H1 (cell line): ENCODE measurements at regions not wholly inside any gene's neighbourhood (a gene's known extent, or its start where the extent isn't known, plus 50 kb on each side); places are given as distances from the start of the nearest gene placed in this dataset.

Experiments
- CTCF ChIA-PET: fragments of 300-600 bp; sonication (Branson Sonifier 250); formaldehyde crosslinking; loops from one replicate; lab custom pipeline; 2021; ENCODE audit not compliant: partially characterized antibody; lab: Charles Lee
- POLR2A ChIA-PET: fragments of 300-600 bp; sonication (Branson Sonifier 250); formaldehyde crosslinking; loops from one replicate; lab custom pipeline; 2021; ENCODE audit warnings: inconsistent platforms; ENCODE audit not compliant: partially characterized antibody; lab: Charles Lee
- DNase-seq, 2 experiments: peaks; one replicate each; pipeline versions ENCODE4 v3.0.0 to v3.0.0-alpha.2; 2010 to 2022; ENCODE audit warnings: low spot score in 2 of 2, low read depth in 1 of 2, mixed read lengths in 1 of 2
- FAIRE-seq: peaks from 2 replicates; lab custom pipeline; 2011; peaks lifted over from hg19 to GRCh38; lab: Jason Lieb, UNC
- H2AFZ ChIP-seq: 2 replicates; pipeline ENCODE4 v1.8.1; 2012; ENCODE audit warnings: low read length, inconsistent platforms
- H2AK5ac ChIP-seq: 2 replicates; pipeline ENCODE4 v1.6.1; 2013; ENCODE audit warnings: low read depth, low read length
- H2BK120ac ChIP-seq: replicated peaks from 2 replicates; pipeline ENCODE3; 2013; ENCODE audit warnings: low read depth, low read length, inconsistent platforms
- H2BK12ac ChIP-seq: 2 replicates; pipeline ENCODE4 v1.6.1; 2013; ENCODE audit warnings: low read depth, low read length
- H2BK15ac ChIP-seq: 2 replicates; pipeline ENCODE4 v1.6.1; 2013; ENCODE audit warnings: low read length
- H2BK20ac ChIP-seq: 2 replicates; pipeline ENCODE4 v1.6.1; 2013; ENCODE audit warnings: low read length
- H2BK5ac ChIP-seq: 2 replicates; pipeline ENCODE4 v1.6.1; 2013; ENCODE audit warnings: low read depth, low read length
- H3K14ac ChIP-seq: 2 replicates; pipeline ENCODE4 v1.6.1; 2013; ENCODE audit warnings: inconsistent platforms; ENCODE audit not compliant: insufficient read length
- H3K18ac ChIP-seq: 2 replicates; pipeline ENCODE4 v1.6.1; 2013; ENCODE audit warnings: low read length; ENCODE audit errors: extremely low read depth
- H3K23ac ChIP-seq: 2 replicates; pipeline ENCODE4 v1.6.1; 2013; ENCODE audit warnings: inconsistent platforms; ENCODE audit not compliant: insufficient read length
- H3K23me2 ChIP-seq: 2 replicates; pipeline ENCODE4 v1.6.1; 2013; ENCODE audit warnings: low read depth, low read length
- H3K27ac ChIP-seq: 2 replicates; pipeline ENCODE4 v1.6.1; 2011; ENCODE audit warnings: low read depth, low read length, inconsistent platforms
- H3K27me3 ChIP-seq, 4 experiments: replicated peaks in 1 of 4; 1 replicate in 1 of 4; 2 replicates in 3 of 4; pipeline versions ENCODE4 v1.6.1 to v1.8.1; 2011 to 2013; ENCODE audit warnings: low read length in 3 of 4, mild to moderate bottlenecking in 3 of 4, inconsistent platforms in 2 of 4, mixed read lengths in 2 of 4, moderate library complexity in 1 of 4; ENCODE audit not compliant: control insufficient read depth in 3 of 4, insufficient read depth in 3 of 4; ENCODE audit errors: extremely low read depth in 1 of 4
- H3K36me3 ChIP-seq, 4 experiments: 2 replicates each; pipeline versions ENCODE4 v1.6.1 to v1.8.1; 2011 to 2013; ENCODE audit warnings: mild to moderate bottlenecking in 4 of 4, low read length in 3 of 4, moderate library complexity in 2 of 4, control low read depth in 1 of 4, inconsistent platforms in 1 of 4; ENCODE audit not compliant: insufficient read depth in 4 of 4, control insufficient read depth in 2 of 4
- H3K4ac ChIP-seq: replicated peaks from 2 replicates; pipeline ENCODE3; 2013; ENCODE audit warnings: low read length, low read depth, mixed read lengths, inconsistent platforms; ENCODE audit not compliant: insufficient read length
- H3K4me1 ChIP-seq, 4 experiments: replicated peaks in 1 of 4; 1 replicate in 1 of 4; 2 replicates in 3 of 4; pipeline versions ENCODE4 v1.6.1 to v1.8.1; 2011 to 2013; ENCODE audit warnings: low read length in 3 of 4, inconsistent platforms in 2 of 4, mixed read lengths in 1 of 4; ENCODE audit not compliant: insufficient read depth in 4 of 4, control insufficient read depth in 3 of 4
- H3K4me2 ChIP-seq, 2 experiments: 2 replicates each; pipeline versions ENCODE4 v1.6.1 to v1.8.1; 2011 to 2013; ENCODE audit warnings: low read depth in 2 of 2, low read length in 2 of 2, control low read depth in 1 of 2, inconsistent platforms in 1 of 2, mild to moderate bottlenecking in 1 of 2; ENCODE audit not compliant: insufficient read depth in 1 of 2
- H3K4me3 ChIP-seq, 4 experiments: fragments of 200-600, 300-600 bp in 1 of 4; sonication (generic), shearing (Covaris generic), sonication (Bioruptor Twin) in 1 of 4; 2 replicates each; pipeline versions ENCODE4 v1.5.1 to v1.8.1; 2011 to 2016; ENCODE audit warnings: low read length in 4 of 4, low read depth in 3 of 4, control low read depth in 2 of 4, inconsistent platforms in 2 of 4, mild to moderate bottlenecking in 2 of 4, mixed read lengths in 1 of 4, moderate library complexity in 1 of 4; ENCODE audit not compliant: insufficient read depth in 2 of 4; ENCODE audit errors: extremely low read depth in 1 of 4
- H3K56ac ChIP-seq: replicated peaks from 2 replicates; pipeline ENCODE3; 2013; ENCODE audit warnings: low read depth, mild to moderate bottlenecking, mixed read lengths, low read length, inconsistent platforms; ENCODE audit not compliant: insufficient read length
- H3K79me1 ChIP-seq: 2 replicates; pipeline ENCODE4 v1.6.1; 2013; ENCODE audit warnings: low read depth, low read length, control low read depth
- H3K79me2 ChIP-seq, 2 experiments: 2 replicates each; pipeline versions ENCODE4 v1.6.1 to v1.8.1; 2012 to 2013; ENCODE audit warnings: low read length in 2 of 2, mild to moderate bottlenecking in 2 of 2, inconsistent platforms in 1 of 2; ENCODE audit not compliant: insufficient read depth in 2 of 2, control insufficient read depth in 1 of 2
- H3K9ac ChIP-seq, 4 experiments: replicated peaks in 1 of 4; 1 replicate in 1 of 4; 2 replicates in 3 of 4; pipeline versions ENCODE4 v1.6.1 to v1.8.1; 2011 to 2013; ENCODE audit warnings: low read depth in 3 of 4, low read length in 3 of 4, control low read depth in 2 of 4, mild to moderate bottlenecking in 2 of 4, moderate library complexity in 2 of 4, inconsistent platforms in 1 of 4; ENCODE audit errors: extremely low read depth in 1 of 4
- H3K9me3 ChIP-seq, 2 experiments: 2 replicates each; pipeline versions ENCODE4 v1.6.1 to v1.8.1; 2012 to 2013; ENCODE audit warnings: mild to moderate bottlenecking in 2 of 2, moderate library complexity in 2 of 2, control low read depth in 1 of 2, inconsistent platforms in 1 of 2, low read depth in 1 of 2, low read length in 1 of 2, mixed read lengths in 1 of 2; ENCODE audit not compliant: insufficient read depth in 2 of 2
- H4K20me1 ChIP-seq, 2 experiments: replicated peaks in 1 of 2; 2 replicates each; pipeline versions ENCODE3 to v1.8.1; 2011 to 2013; ENCODE audit warnings: inconsistent platforms in 2 of 2, low read length in 2 of 2, mild to moderate bottlenecking in 1 of 2; ENCODE audit not compliant: insufficient read depth in 2 of 2, control insufficient read depth in 1 of 2
- H4K5ac ChIP-seq: 2 replicates; pipeline ENCODE4 v1.6.1; 2013; ENCODE audit warnings: low read length, low read depth, mixed read lengths, inconsistent platforms; ENCODE audit not compliant: insufficient read length
- H4K8ac ChIP-seq: 2 replicates; pipeline ENCODE4 v1.8.0; 2013; ENCODE audit warnings: mild to moderate bottlenecking, moderate library complexity, low read length, inconsistent platforms; ENCODE audit not compliant: insufficient read depth; ENCODE audit errors: extremely low read depth
- H4K91ac ChIP-seq: replicated peaks from 2 replicates; pipeline ENCODE3; 2013; ENCODE audit warnings: low read length, mixed read lengths, inconsistent platforms; ENCODE audit not compliant: insufficient read length
- CBX8 ChIP-seq: fragments of 300-800, 300-1000 bp; sonication (generic); IDR thresholded peaks from 2 replicates; pipeline ENCODE4 v1.7.1; 2016; ENCODE audit warnings: low read depth, low read length, borderline replicate concordance
- FOSL1 ChIP-seq: IDR thresholded peaks from 2 replicates; pipeline ENCODE4 v1.6.1; 2011; ENCODE audit warnings: mild to moderate bottlenecking, low read depth, low read length, moderate library complexity; ENCODE audit not compliant: insufficient read depth
- JUN ChIP-seq: IDR thresholded peaks from 2 replicates; pipeline ENCODE4 v1.6.1; 2011; ENCODE audit warnings: low read depth, mild to moderate bottlenecking, improper control_type of control experiment, low read length
- POU5F1 ChIP-seq: IDR thresholded peaks from 2 replicates; pipeline ENCODE4 v1.6.1; 2011; ENCODE audit warnings: low read depth, mild to moderate bottlenecking, low read length, moderate library complexity
- RFX5 ChIP-seq: IDR thresholded peaks from 2 replicates; pipeline ENCODE4 v1.6.1; 2011; ENCODE audit warnings: low read depth, low read length, improper control_type of control experiment, borderline replicate concordance
- SIX5 ChIP-seq: IDR thresholded peaks from 2 replicates; pipeline ENCODE4 v1.6.1; 2011; ENCODE audit warnings: mild to moderate bottlenecking, low read depth, low read length
- WGBS, 2 experiments: shearing (Covaris generic) in 1 of 2; methylation state at CpG; one replicate each; pipeline versions ENCODE4 v1.1.6 to v1.1.7; 2013 to 2015; ENCODE audit warnings: low lambda C conversion rate in 2 of 2, mixed read lengths in 2 of 2, inconsistent platforms in 1 of 2, low coverage in 1 of 2, missing lambda C conversion rate in 1 of 2; ENCODE audit not compliant: insufficient replicate concordance in 2 of 2, insufficient coverage in 1 of 2, insufficient read length in 1 of 2; ENCODE audit errors: extremely low coverage in 1 of 2, missing lambda C conversion rate in 1 of 2; 5-methylcytosine and 5-hydroxymethylcytosine counted together

- no peak for TF ChIP-seq FOSL1
- TF ChIP-seq RFX5 = no peak
- TF ChIP-seq SIX5 = no peak
- TF ChIP-seq CBX8 = no peak
- no peak for TF ChIP-seq JUN
- no peak for TF ChIP-seq POU5F1
- TF ChIP-seq, all 59 proteins: peak for 0
- WGBS, 2 experiments = 56% methylated on average over 6 of the region's 6 CpGs; no CpG with 5 or more reads in 1 of the 2 experiments
- H3K4me1 ChIP-seq = no peaks in the 10 kb centered on the region
- ChIA-PET POLR2A (no interaction called here), CTCF (interaction anchor here (0.7 to 1.4 kb wide), 4 partner anchors 10 to 36 kb away, joined by 3 to 5 read pairs (median 3); no protein-coding TSS in a partner anchor)
- H3K4me3 ChIP-seq = no peak overlapping the region
- H3K23me2 ChIP-seq = no peaks in the 10 kb centered on the region
- H2BK120ac ChIP-seq = no peak overlapping the region
- no peak overlapping the region for H2BK15ac ChIP-seq
- no peak overlapping the region for H3K4ac ChIP-seq
- H3K18ac ChIP-seq = no peak overlapping the region
- no peak overlapping the region for H4K8ac ChIP-seq
- H3K4me2 ChIP-seq = no peak overlapping the region
- H3K27me3 ChIP-seq = no peaks in the 10 kb centered on the region
- H2AK5ac ChIP-seq = no peak overlapping the region
- H3K14ac ChIP-seq = no peak overlapping the region
- no peak overlapping the region for H2BK5ac ChIP-seq
- H3K9ac ChIP-seq = no peak overlapping the region
- no peak overlapping the region for H2AFZ ChIP-seq
- DNase-seq (no peak), FAIRE-seq (no peak)
- H2BK12ac ChIP-seq = no peak overlapping the region
- H4K5ac ChIP-seq = no peak overlapping the region
- H2BK20ac ChIP-seq = no peak overlapping the region
- no peak overlapping the region for H4K91ac ChIP-seq
- no peak overlapping the region for H3K27ac ChIP-seq
- no peaks in the 10 kb centered on the region for H4K20me1 ChIP-seq
- H3K79me2 ChIP-seq = no peaks in the 10 kb centered on the region
- no peak overlapping the region for H3K56ac ChIP-seq
- no peak overlapping the region for H3K23ac ChIP-seq
- H3K36me3 ChIP-seq = no peaks in the 10 kb centered on the region
- no peaks in the 10 kb centered on the region for H3K9me3 ChIP-seq
- no peaks in the 10 kb centered on the region for H3K79me1 ChIP-seq
Observed at GRCh38 chr2:38217401-38218188, 141.6 kb upstream of the CYP1B1 start.
